T-helper 1 cell treated with Interleukin-12 subunit alpha and Interleukin-12 subunit beta and Interleukin-4 antibody, amounts not matched to agents 30 μg/mL and 1 μg/mL, for 36 hours (primary cell): ENCODE measurements at regions not wholly inside any gene's neighbourhood (a gene's known extent, or its start where the extent isn't known, plus 50 kb on each side); places are given as distances from the start of the nearest gene placed in this dataset.

Source experiments
- H3K27ac Mint-ChIP-seq: one replicate; pipeline ENCODE4 v1.8.0; 2021; ENCODE audit warnings: mild to moderate bottlenecking, mixed read lengths
- H3K27me3 Mint-ChIP-seq: one replicate; pipeline ENCODE4 v1.8.0; 2021; ENCODE audit warnings: low read depth, mixed read lengths
- H3K36me3 Mint-ChIP-seq: one replicate; pipeline ENCODE4 v1.8.0; 2021; ENCODE audit warnings: low read depth, mixed read lengths
- H3K4me1 Mint-ChIP-seq: one replicate; pipeline ENCODE4 v1.8.0; 2021; ENCODE audit warnings: low read depth, mixed read lengths
- H3K4me3 Mint-ChIP-seq: one replicate; pipeline ENCODE4 v1.8.0; 2021; ENCODE audit warnings: mild to moderate bottlenecking, moderate library complexity, mixed read lengths
- H3K9me3 Mint-ChIP-seq: one replicate; pipeline ENCODE4 v1.8.0; 2021; ENCODE audit warnings: mixed read lengths

DNA sequence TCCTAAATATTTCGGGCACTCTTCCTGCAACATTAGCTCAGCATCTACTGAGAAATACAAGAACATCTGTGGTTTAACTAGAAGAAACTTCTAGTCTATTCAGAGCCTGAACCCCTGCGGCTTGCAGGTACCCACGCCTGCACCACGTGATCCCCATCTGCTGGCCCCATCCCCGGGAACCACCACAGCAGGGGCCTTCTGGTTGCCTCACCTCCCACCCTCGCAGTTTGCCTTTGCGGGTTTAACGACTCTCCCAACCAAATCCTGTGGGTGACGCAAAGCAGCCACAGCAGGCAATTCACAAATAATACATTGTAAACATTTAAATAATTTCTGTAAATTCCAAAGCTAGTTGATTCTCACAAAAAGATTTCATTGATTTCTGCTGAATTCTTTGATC is 90.2 kb upstream of the TMEM18 start:
- H3K4me3 Mint-ChIP-seq = no peak overlapping the region
- peaks cover 3% of the 10 kb centered on the region for H3K27me3 Mint-ChIP-seq
- H3K27ac Mint-ChIP-seq = no peak overlapping the region
- H3K9me3 Mint-ChIP-seq = peaks cover 10% of the 10 kb centered on the region
- H3K4me1 Mint-ChIP-seq = peaks cover 8% of the 10 kb centered on the region
- H3K36me3 Mint-ChIP-seq = peaks cover 3% of the 10 kb centered on the region

DNA sequence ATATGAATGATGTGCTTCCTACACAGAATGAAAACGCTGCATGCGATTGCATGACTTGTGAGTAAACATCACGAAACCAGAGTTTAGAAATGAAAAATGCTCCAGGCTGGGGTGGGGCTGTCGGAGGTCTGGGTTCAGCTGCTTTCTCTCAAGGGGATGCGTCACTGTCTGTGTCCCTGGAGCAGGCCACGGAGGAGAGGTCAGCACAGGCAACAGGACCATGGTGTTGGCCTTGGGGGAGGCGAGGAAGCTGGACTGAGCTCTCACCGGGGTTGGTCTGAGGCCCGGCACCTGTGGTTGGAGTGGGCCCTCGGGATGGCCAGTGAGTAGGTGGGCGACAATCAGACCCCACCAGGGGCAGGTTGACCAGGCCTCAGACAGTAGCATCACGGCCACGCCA is 89.0 kb upstream of the TMEM18 start:
- Mint-ChIP-seq H3K27me3 (peaks cover 3% of the 10 kb centered on the region), H3K4me3 (no peak overlapping the region), H3K4me1 (peaks cover 8% of the 10 kb centered on the region), H3K36me3 (peaks cover 3% of the 10 kb centered on the region), H3K9me3 (peaks cover 10% of the 10 kb centered on the region), H3K27ac (no peak overlapping the region)

GRCh38 chr2:765369-765768 is 88.2 kb upstream of the TMEM18 start:
- Mint-ChIP-seq H3K4me1 (peaks cover 8% of the 10 kb centered on the region), H3K36me3 (peaks cover 3% of the 10 kb centered on the region), H3K27me3 (peaks cover 3% of the 10 kb centered on the region), H3K9me3 (peaks cover 10% of the 10 kb centered on the region), H3K27ac (no peak overlapping the region), H3K4me3 (no peak overlapping the region)

GRCh38 chr2:763766-764525 is 86.7 kb upstream of the TMEM18 start:
- H3K4me3 Mint-ChIP-seq = no peak overlapping the region
- H3K27me3 Mint-ChIP-seq = peaks cover 3% of the 10 kb centered on the region
- H3K4me1 Mint-ChIP-seq = peaks cover 2% of the 10 kb centered on the region
- no peak overlapping the region for H3K27ac Mint-ChIP-seq
- H3K9me3 Mint-ChIP-seq = peaks cover 7% of the 10 kb centered on the region
- peaks cover 1% of the 10 kb centered on the region for H3K36me3 Mint-ChIP-seq

GRCh38 chr2:762646-763045 is 85.4 kb upstream of the TMEM18 start:
- no peak overlapping the region for H3K4me3 Mint-ChIP-seq
- H3K27me3 Mint-ChIP-seq = peaks cover 3% of the 10 kb centered on the region
- H3K9me3 Mint-ChIP-seq = no peaks in the 10 kb centered on the region
- peaks cover 2% of the 10 kb centered on the region for H3K4me1 Mint-ChIP-seq
- H3K36me3 Mint-ChIP-seq = no peaks in the 10 kb centered on the region
- H3K27ac Mint-ChIP-seq = no peak overlapping the region

GRCh38 chr2:761384-761783 is 84.2 kb upstream of the TMEM18 start:
- H3K4me3 Mint-ChIP-seq = no peak overlapping the region
- H3K36me3 Mint-ChIP-seq = no peaks in the 10 kb centered on the region
- H3K9me3 Mint-ChIP-seq = no peaks in the 10 kb centered on the region
- H3K27me3 Mint-ChIP-seq = peaks cover 3% of the 10 kb centered on the region
- no peak overlapping the region for H3K27ac Mint-ChIP-seq
- no peaks in the 10 kb centered on the region for H3K4me1 Mint-ChIP-seq

DNA sequence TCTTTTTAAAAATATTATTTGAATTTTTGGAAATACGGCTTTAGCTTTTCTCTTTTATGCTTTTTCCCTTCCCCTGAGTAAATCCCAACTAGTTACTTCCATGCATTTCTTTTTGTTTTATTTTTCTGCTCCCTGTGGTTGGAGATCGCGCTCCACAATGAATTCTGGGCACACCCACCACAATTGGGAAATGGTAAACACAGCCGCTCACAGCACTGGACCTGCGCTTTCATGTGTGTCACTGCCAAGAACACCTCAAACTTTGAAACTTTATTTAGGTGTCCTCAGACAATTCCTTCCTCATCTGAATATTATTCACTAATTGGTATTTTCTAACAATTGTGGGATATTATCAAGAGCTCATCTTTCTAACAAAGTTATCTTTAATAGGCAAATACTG is 82.8 kb upstream of the TMEM18 start:
- Mint-ChIP-seq H3K9me3 (no peaks in the 10 kb centered on the region), H3K4me1 (no peaks in the 10 kb centered on the region), H3K27ac (no peak overlapping the region), H3K4me3 (no peak overlapping the region), H3K36me3 (no peaks in the 10 kb centered on the region), H3K27me3 (peaks cover 11% of the 10 kb centered on the region)

DNA sequence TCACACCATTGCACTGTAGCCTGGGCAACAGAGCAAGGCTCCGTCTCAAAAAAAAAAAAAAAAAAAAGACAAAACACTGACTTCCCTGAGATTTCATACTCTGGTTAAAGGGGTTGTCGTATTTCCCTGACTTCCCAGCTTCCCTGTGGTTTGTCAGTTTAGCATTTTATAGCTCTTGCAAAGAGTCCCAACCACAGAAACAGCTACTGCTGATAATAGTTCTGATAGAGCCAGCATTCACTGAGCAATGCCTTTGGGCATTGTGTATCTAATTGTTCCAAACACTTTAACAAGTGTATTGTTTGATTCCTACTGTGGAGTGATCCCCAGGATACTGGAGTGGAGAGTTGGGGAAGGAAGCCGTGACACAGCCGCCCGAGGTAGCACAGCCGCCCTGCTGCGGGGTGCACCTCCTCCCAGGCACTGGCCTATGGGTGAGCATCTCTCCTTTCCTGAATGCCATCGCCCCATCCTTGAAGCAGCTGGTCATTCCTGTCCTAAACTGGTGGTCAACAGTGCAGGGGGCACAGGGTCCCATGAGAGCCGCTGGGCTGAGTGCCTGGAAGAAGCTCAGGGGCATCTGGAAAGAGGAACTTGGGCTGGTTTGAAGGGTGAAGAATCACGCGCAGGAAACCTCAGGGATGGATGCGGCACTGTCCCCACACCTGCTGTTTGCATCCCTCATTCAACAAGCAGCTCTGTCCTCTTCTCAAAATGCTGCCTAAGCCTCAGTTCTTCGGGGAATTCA is 81.0 kb upstream of the TMEM18 start:
- H3K4me3 Mint-ChIP-seq = no peak overlapping the region
- no peak overlapping the region for H3K27ac Mint-ChIP-seq
- H3K4me1 Mint-ChIP-seq = no peaks in the 10 kb centered on the region
- H3K9me3 Mint-ChIP-seq = no peaks in the 10 kb centered on the region
- no peaks in the 10 kb centered on the region for H3K36me3 Mint-ChIP-seq
- H3K27me3 Mint-ChIP-seq = peaks cover 13% of the 10 kb centered on the region

DNA sequence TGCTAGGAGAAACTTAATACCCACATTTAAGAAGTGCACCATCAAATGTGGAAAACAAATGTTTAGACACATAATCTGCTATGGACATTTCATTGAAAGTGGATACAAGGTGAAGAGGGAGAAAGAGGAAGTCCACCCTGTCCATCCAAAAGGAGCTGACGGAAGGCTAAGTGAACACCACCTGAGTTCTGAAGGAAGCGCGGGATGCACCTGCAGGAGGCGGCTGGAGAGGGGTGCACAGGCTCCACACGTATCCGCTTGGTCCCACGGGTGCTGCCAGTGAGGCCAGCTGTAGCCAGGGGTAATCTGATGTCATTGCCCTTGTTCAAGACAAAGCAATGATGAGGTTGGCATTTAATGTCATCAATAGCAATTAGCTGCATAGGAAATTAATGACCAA is 75.9 kb upstream of the TMEM18 start:
- Mint-ChIP-seq H3K4me1 (no peaks in the 10 kb centered on the region), H3K4me3 (no peak overlapping the region), H3K27me3 (peaks cover 16% of the 10 kb centered on the region), H3K36me3 (no peaks in the 10 kb centered on the region), H3K9me3 (no peaks in the 10 kb centered on the region), H3K27ac (no peak overlapping the region)

DNA sequence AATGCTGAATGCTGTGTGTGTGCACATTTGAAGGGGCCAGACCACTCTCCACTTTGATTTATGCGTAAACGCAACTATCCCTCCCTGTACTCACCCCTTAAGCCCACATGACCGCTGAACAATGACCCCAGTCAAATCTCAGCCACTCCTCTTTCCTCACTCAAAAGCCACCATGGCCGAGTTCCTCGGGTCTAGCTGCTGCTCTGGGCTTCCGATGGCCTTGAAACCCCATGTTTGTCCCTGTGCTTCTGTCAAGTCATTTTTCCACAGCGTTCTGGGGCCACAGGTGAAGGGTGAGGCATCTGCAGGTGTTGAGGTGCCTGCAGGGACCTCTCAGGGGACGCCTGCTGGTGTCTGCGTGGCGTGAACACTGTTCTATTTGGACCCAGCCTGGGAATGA is 74.3 kb upstream of the TMEM18 start:
- Mint-ChIP-seq H3K4me3 (no peak overlapping the region), H3K4me1 (no peaks in the 10 kb centered on the region), H3K27ac (no peak overlapping the region), H3K36me3 (no peaks in the 10 kb centered on the region), H3K9me3 (no peaks in the 10 kb centered on the region), H3K27me3 (peaks cover 16% of the 10 kb centered on the region)

DNA sequence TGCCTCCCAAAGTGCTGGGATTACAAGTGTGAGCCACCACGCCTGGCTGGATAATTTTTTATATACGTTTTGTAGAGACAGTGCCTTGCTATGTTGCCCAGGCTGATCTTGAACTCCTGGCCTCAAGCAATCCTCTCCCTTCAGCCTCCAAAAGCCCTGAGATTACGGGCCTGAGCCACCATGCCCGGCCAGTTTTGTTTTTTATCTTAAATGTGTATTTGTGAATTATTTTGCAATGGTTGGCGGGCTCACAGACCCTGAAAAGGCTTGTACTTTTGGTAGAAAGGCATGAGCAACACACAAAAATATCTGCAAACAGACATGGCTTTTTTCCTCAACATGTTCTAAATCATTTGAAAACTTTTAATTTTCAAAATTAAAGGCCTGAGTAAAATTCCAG is 73.4 kb upstream of the TMEM18 start:
- H3K27ac Mint-ChIP-seq = no peak overlapping the region
- no peaks in the 10 kb centered on the region for H3K36me3 Mint-ChIP-seq
- no peaks in the 10 kb centered on the region for H3K9me3 Mint-ChIP-seq
- no peaks in the 10 kb centered on the region for H3K4me1 Mint-ChIP-seq
- H3K4me3 Mint-ChIP-seq = no peak overlapping the region
- peaks cover 15% of the 10 kb centered on the region for H3K27me3 Mint-ChIP-seq

DNA sequence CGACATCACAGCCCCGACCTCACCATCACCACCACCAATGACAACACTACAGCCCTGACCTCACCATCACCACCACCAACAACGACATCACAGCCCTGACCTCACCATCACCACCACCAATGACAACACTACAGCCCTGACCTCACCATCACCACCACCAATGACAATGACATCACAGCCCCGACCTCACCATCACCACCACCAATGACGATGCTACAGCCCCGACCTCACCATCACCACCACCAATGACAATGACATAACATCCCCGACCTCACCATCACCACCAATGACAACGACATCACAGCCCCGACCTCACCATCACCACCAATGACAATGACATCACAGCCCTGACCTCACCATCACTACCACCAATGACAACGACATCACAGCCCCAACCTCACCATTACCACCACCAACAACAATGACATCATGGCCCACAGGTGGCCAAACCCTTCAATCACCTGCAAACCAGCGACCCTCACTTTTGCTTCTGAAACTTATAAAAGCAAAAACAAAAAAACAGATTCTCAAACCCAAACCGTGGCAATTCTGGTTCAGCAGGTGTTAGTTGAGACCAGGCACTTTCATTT is 70.7 kb upstream of the TMEM18 start:
- Mint-ChIP-seq H3K27me3 (peaks cover 10% of the 10 kb centered on the region), H3K36me3 (no peaks in the 10 kb centered on the region), H3K9me3 (no peaks in the 10 kb centered on the region), H3K4me3 (no peak overlapping the region), H3K27ac (no peak overlapping the region), H3K4me1 (no peaks in the 10 kb centered on the region)

DNA sequence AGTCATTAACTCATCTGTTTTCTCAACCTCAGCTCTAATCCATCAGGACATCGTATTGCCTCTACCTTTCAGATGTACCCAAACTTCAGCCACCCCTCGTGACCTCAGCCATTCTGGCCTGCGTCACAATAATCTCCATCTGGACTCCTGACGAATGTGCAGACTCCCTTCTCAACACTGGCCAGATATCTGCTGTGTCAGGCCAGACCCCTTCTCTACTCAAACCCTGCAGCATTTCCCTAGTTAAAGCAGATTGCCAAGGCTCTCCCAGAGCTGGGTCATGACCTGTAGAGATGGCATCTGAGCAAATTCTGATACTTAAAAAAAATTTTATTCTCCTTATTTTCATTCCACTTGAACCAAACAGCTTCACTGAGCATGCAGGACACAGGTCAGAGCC is 69.5 kb upstream of the TMEM18 start:
- H3K27ac Mint-ChIP-seq = no peak overlapping the region
- H3K4me1 Mint-ChIP-seq = no peaks in the 10 kb centered on the region

DNA sequence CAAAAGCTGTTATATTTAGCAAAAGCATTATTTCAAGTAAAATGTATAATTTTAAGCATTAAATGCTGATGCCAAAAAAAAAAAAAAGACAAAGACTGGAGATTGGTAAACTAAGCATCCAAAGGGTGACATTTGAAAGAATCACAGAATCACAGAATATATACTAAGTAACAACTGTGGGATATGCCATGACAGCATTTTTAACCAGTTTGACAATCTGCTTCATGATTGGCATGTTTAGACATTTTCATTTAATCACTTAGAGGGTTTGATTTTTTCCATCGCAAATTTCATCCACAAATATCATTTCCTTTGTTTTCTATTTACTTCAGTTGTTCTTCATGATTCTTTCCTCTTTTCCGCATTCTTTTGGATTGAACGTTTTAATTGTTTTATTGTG is 66.9 kb upstream of the TMEM18 start:
- H3K4me3 Mint-ChIP-seq = no peak overlapping the region
- H3K4me1 Mint-ChIP-seq = peaks cover 6% of the 10 kb centered on the region
- peaks cover 34% of the 10 kb centered on the region for H3K27me3 Mint-ChIP-seq
- H3K36me3 Mint-ChIP-seq = no peaks in the 10 kb centered on the region
- H3K27ac Mint-ChIP-seq = no peak overlapping the region
- no peaks in the 10 kb centered on the region for H3K9me3 Mint-ChIP-seq

More for the DNA sequence above, 69.5 kb upstream of the TMEM18 start:
- Mint-ChIP-seq H3K9me3 (no peaks in the 10 kb centered on the region), H3K4me3 (no peak overlapping the region), H3K27me3 (peaks cover 21% of the 10 kb centered on the region), H3K36me3 (no peaks in the 10 kb centered on the region)

GRCh38 chr2:742221-742620 is 65.0 kb upstream of the TMEM18 start:
- H3K4me3 Mint-ChIP-seq = no peak overlapping the region
- peaks cover 40% of the 10 kb centered on the region for H3K27me3 Mint-ChIP-seq
- H3K4me1 Mint-ChIP-seq = peaks cover 6% of the 10 kb centered on the region
- H3K36me3 Mint-ChIP-seq = no peaks in the 10 kb centered on the region
- no peak overlapping the region for H3K27ac Mint-ChIP-seq
- H3K9me3 Mint-ChIP-seq = no peaks in the 10 kb centered on the region
